ENCODE measurements at regions not wholly inside any gene's neighbourhood (a gene's known extent, or its start where the extent isn't known, plus 50 kb on each side); places are given as distances from the start of the nearest gene placed in this dataset.

- peak; percentile 96 for DNase-seq (ENCODE audit: low read depth)
Measured at GRCh38 chr16:85390511-85391174, 222.5 kb upstream of the GSE1 start.

- no peak for DNase-seq (ENCODE audit: low read depth)
Measured at GRCh38 chr16:85391175-85391707, 221.9 kb upstream of the GSE1 start.

- peak; percentile 39 for DNase-seq (ENCODE audit: low read depth)
Measured at GRCh38 chr16:85391769-85392583, 221.1 kb upstream of the GSE1 start.

- no peak for DNase-seq (ENCODE audit: low read depth)
Measured at GRCh38 chr16:85392756-85393673, 220.1 kb upstream of the GSE1 start.

- peak; percentile 68 for DNase-seq (ENCODE audit: low read depth)
Measured at GRCh38 chr16:85393674-85394451, 219.3 kb upstream of the GSE1 start.

GRCh38 chr16:85394456-85395206 is 218.5 kb upstream of the GSE1 start:
- no peak for DNase-seq (ENCODE audit: low read depth)

- peak; percentile 99 for DNase-seq (ENCODE audit: low read depth)
Measured at GRCh38 chr16:85395207-85395912, 217.8 kb upstream of the GSE1 start.

- DNase-seq (ENCODE audit: low read depth): no peak
Measured at GRCh38 chr16:85395913-85396878, 216.9 kb upstream of the GSE1 start.

GRCh38 chr16:85396879-85397871 is 215.9 kb upstream of the GSE1 start:
- peak; percentile 32 for DNase-seq (ENCODE audit: low read depth)

GRCh38 chr16:85398050-85398451 is 215.1 kb upstream of the GSE1 start:
- DNase-seq (ENCODE audit: low read depth): no peak

GRCh38 chr16:85398688-85399582 is 214.2 kb upstream of the GSE1 start:
- DNase-seq (ENCODE audit: low read depth): no peak

GRCh38 chr16:85399583-85400284 is 213.4 kb upstream of the GSE1 start:
- DNase-seq (ENCODE audit: low read depth): no peak

GRCh38 chr16:85400305-85401205 is 212.6 kb upstream of the GSE1 start:
- no peak for DNase-seq (ENCODE audit: low read depth)

GRCh38 chr16:85401370-85401916 is 211.7 kb upstream of the GSE1 start:
- DNase-seq (ENCODE audit: low read depth): no peak

Measured in ELR (cell line).